ENCODE measurements at regions not wholly inside any gene's neighbourhood (a gene's known extent, or its start where the extent isn't known, plus 50 kb on each side); places are given as distances from the start of the nearest gene placed in this dataset.

GRCh38 chr13:54836273-54836672 lies 1807.7 kb downstream of the OLFM4 start:
- no peak overlapping the region for H3K4me3 ChIP-seq (ENCODE audit: low read length)
- no peak overlapping the region for H3K27ac ChIP-seq (ENCODE audit: low read depth, low read length)
- H3K36me3 ChIP-seq (ENCODE audit: control insufficient read depth, low read length) = no peaks in the 10 kb centered on the region

GRCh38 chr13:54841682-54842081 lies 1813.1 kb downstream of the OLFM4 start:
- TF ChIP-seq CTCF (IDR thresholded peaks at IDR 0.05; ENCODE audit: low read depth, low read length, poor library complexity, severe bottlenecking) (no peak), EZH2phosphoT487 (IDR thresholded peaks at IDR 0.05; ENCODE audit: borderline replicate concordance, low read length) (no peak)
- no peaks in the 10 kb centered on the region for H3K27me3 ChIP-seq (ENCODE audit: control insufficient read depth, low read length)
- H3K4me1 ChIP-seq (ENCODE audit: control insufficient read depth, low read length) = no peaks in the 10 kb centered on the region
- H3K36me3 ChIP-seq (ENCODE audit: control insufficient read depth, low read length) = no peaks in the 10 kb centered on the region
- no peaks in the 10 kb centered on the region for H3K9me2 ChIP-seq (replicated peaks; ENCODE audit: control insufficient read depth, low read length)
- no peaks in the 10 kb centered on the region for H4K20me1 ChIP-seq (ENCODE audit: control insufficient read depth, insufficient read depth, low read depth, low read length)
- H3K27ac ChIP-seq (ENCODE audit: low read depth, low read length) = no peak overlapping the region
- no peaks in the 10 kb centered on the region for H3K79me2 ChIP-seq (ENCODE audit: control insufficient read depth, low read length)
- H3K4me2 ChIP-seq (ENCODE audit: low read length) = no peak overlapping the region
- no peaks in the 10 kb centered on the region for H3F3A ChIP-seq (ENCODE audit: control insufficient read depth, insufficient read depth)
- H3K9me3 ChIP-seq (ENCODE audit: control insufficient read depth, insufficient read depth, low read length) = no peaks in the 10 kb centered on the region
- no peak overlapping the region for H3K4me3 ChIP-seq (ENCODE audit: low read length)

More at GRCh38 chr13:54836273-54836672, 1807.7 kb downstream of the OLFM4 start:
- Histone ChIP-seq H4K20me1 (ENCODE audit: control insufficient read depth, insufficient read depth, low read depth, low read length) (no peaks in the 10 kb centered on the region), H3K4me2 (ENCODE audit: low read length) (no peak overlapping the region), H3K4me1 (ENCODE audit: control insufficient read depth, low read length) (no peaks in the 10 kb centered on the region), H3K9me2 (replicated peaks; ENCODE audit: control insufficient read depth, low read length) (no peaks in the 10 kb centered on the region), H3K9me3 (ENCODE audit: control insufficient read depth, insufficient read depth, low read length) (no peaks in the 10 kb centered on the region), H3K79me2 (ENCODE audit: control insufficient read depth, low read length) (no peaks in the 10 kb centered on the region), H3K27me3 (ENCODE audit: control insufficient read depth, low read length) (no peaks in the 10 kb centered on the region), H3F3A (ENCODE audit: control insufficient read depth, insufficient read depth) (no peaks in the 10 kb centered on the region)
- TF ChIP-seq EZH2phosphoT487 (IDR thresholded peaks at IDR 0.05; ENCODE audit: borderline replicate concordance, low read length) (no peak), CTCF (IDR thresholded peaks at IDR 0.05; ENCODE audit: low read depth, low read length, poor library complexity, severe bottlenecking) (no peak)

- no peaks in the 10 kb centered on the region for H3K27me3 ChIP-seq (ENCODE audit: control insufficient read depth, low read length)
- no peak overlapping the region for H3K4me3 ChIP-seq (ENCODE audit: low read length)
- H3K79me2 ChIP-seq (ENCODE audit: control insufficient read depth, low read length) = no peaks in the 10 kb centered on the region
- no peaks in the 10 kb centered on the region for H3K4me1 ChIP-seq (ENCODE audit: control insufficient read depth, low read length)
- H3F3A ChIP-seq (ENCODE audit: control insufficient read depth, insufficient read depth) = no peaks in the 10 kb centered on the region
- H3K36me3 ChIP-seq (ENCODE audit: control insufficient read depth, low read length) = no peaks in the 10 kb centered on the region
- TF ChIP-seq CTCF (IDR thresholded peaks at IDR 0.05; ENCODE audit: low read depth, low read length, poor library complexity, severe bottlenecking) = no peak
- no peak for TF ChIP-seq EZH2phosphoT487 (IDR thresholded peaks at IDR 0.05; ENCODE audit: borderline replicate concordance, low read length)
- no peak overlapping the region for H3K4me2 ChIP-seq (ENCODE audit: low read length)
- no peaks in the 10 kb centered on the region for H3K9me3 ChIP-seq (ENCODE audit: control insufficient read depth, insufficient read depth, low read length)
- H3K27ac ChIP-seq (ENCODE audit: low read depth, low read length) = no peak overlapping the region
- H4K20me1 ChIP-seq (ENCODE audit: control insufficient read depth, insufficient read depth, low read depth, low read length) = no peaks in the 10 kb centered on the region
- H3K9me2 ChIP-seq (replicated peaks; ENCODE audit: control insufficient read depth, low read length) = no peaks in the 10 kb centered on the region
Observed at GRCh38 chr13:54845351-54845965, 1816.8 kb downstream of the OLFM4 start.
